Fibroblast of the conjunctiva (primary cell): ENCODE measurements at regions not wholly inside any gene's neighbourhood (a gene's known extent, or its start where the extent isn't known, plus 50 kb on each side); places are given as distances from the start of the nearest gene placed in this dataset.

Experiments used
- DNase-seq: peaks from one replicate; pipeline ENCODE4 v3.0.0-alpha.2; 2010; ENCODE audit warnings: low read depth

- DNase-seq: no peak
These were observed 275.6 kb downstream of the SLC4A3 start for GRCh38 chr2:219902891-219903552.

GRCh38 chr2:219905640-219906039 lies 278.2 kb downstream of the SLC4A3 start:
- no peak for DNase-seq

- no peak for DNase-seq
These were observed 278.9 kb downstream of the SLC4A3 start for GRCh38 chr2:219906114-219907010.

- peak; percentile 13 for DNase-seq
These were observed 279.6 kb downstream of the SLC4A3 start for GRCh38 chr2:219907011-219907365.

- no peak for DNase-seq
These were observed 281.1 kb downstream of the SLC4A3 start for GRCh38 chr2:219908538-219908937.

GRCh38 chr2:219911541-219911940 lies 284.1 kb downstream of the SLC4A3 start:
- DNase-seq: no peak

- DNase-seq: peak; percentile 12
These were observed 285.1 kb downstream of the SLC4A3 start for GRCh38 chr2:219912491-219912921.

- DNase-seq: no peak
These were observed 287.1 kb downstream of the SLC4A3 start for GRCh38 chr2:219914577-219914976.

GRCh38 chr2:219916281-219916680 lies 288.9 kb downstream of the SLC4A3 start:
- DNase-seq: no peak

GRCh38 chr2:219916726-219917440 lies 289.5 kb downstream of the SLC4A3 start:
- no peak for DNase-seq

- DNase-seq: no peak
These were observed 290.8 kb downstream of the SLC4A3 start for GRCh38 chr2:219918254-219918653.

- no peak for DNase-seq
These were observed 291.5 kb downstream of the SLC4A3 start for GRCh38 chr2:219918944-219919343.

- DNase-seq: no peak
These were observed 292.1 kb downstream of the SLC4A3 start for GRCh38 chr2:219919506-219919905.

GRCh38 chr2:219929835-219930234 lies 302.4 kb downstream of the SLC4A3 start:
- DNase-seq: no peak

- no peak for DNase-seq
These were observed 312.2 kb downstream of the SLC4A3 start for GRCh38 chr2:219939647-219940046.

GRCh38 chr2:219944866-219945265 lies 317.4 kb downstream of the SLC4A3 start:
- DNase-seq: no peak

- no peak for DNase-seq
These were observed 318.6 kb downstream of the SLC4A3 start for GRCh38 chr2:219946021-219946420.

- DNase-seq: no peak
These were observed 319.1 kb downstream of the SLC4A3 start for GRCh38 chr2:219946529-219946928.

GRCh38 chr2:219947575-219947974 lies 320.1 kb downstream of the SLC4A3 start:
- no peak for DNase-seq

- no peak for DNase-seq
These were observed 321.6 kb downstream of the SLC4A3 start for GRCh38 chr2:219949053-219949452.

- no peak for DNase-seq
These were observed 323.7 kb downstream of the SLC4A3 start for GRCh38 chr2:219951099-219951498.

- DNase-seq: no peak
These were observed 326.9 kb downstream of the SLC4A3 start for GRCh38 chr2:219954331-219954730.

GRCh38 chr2:219957820-219958219 lies 330.4 kb downstream of the SLC4A3 start:
- no peak for DNase-seq
